Calu3 (cell line): ENCODE measurements at regions not wholly inside any gene's neighbourhood (a gene's known extent, or its start where the extent isn't known, plus 50 kb on each side); places are given as distances from the start of the nearest gene placed in this dataset.

Experiments
- BruUV-seq: library from RNA; stranded (reverse); fragments of 400-500 nt; replicated peaks from 2 replicates; lab custom pipeline; 2021; lab: Mats Ljungman, UMichigan
- CTCF ChIA-PET: fragments of 300-600 bp; sonication (Branson Sonifier 250); formaldehyde crosslinking; loops from one replicate; lab custom pipeline; 2022; ENCODE audit warnings: antibody characterized with exemption; lab: Charles Lee
- DNase-seq: peaks from one replicate; pipeline ENCODE4 v3.0.0; 2022
- H3K27ac Mint-ChIP-seq: one replicate; pipeline ENCODE4 v1.8.0; 2022; ENCODE audit warnings: mixed read lengths; ENCODE audit not compliant: unreplicated experiment
- H3K27me3 Mint-ChIP-seq: one replicate; pipeline ENCODE4 v1.8.0; 2022; ENCODE audit warnings: mixed read lengths; ENCODE audit not compliant: unreplicated experiment
- H3K36me3 Mint-ChIP-seq: one replicate; pipeline ENCODE4 v1.8.0; 2022; ENCODE audit warnings: mild to moderate bottlenecking, moderate library complexity, mixed read lengths; ENCODE audit not compliant: insufficient read depth, unreplicated experiment
- H3K4me1 Mint-ChIP-seq: one replicate; pipeline ENCODE4 v1.8.0; 2022; ENCODE audit warnings: mild to moderate bottlenecking, low read depth, mixed read lengths; ENCODE audit not compliant: unreplicated experiment
- H3K4me3 Mint-ChIP-seq: one replicate; pipeline ENCODE4 v1.8.0; 2022; ENCODE audit warnings: mild to moderate bottlenecking, low read depth, moderate library complexity, mixed read lengths; ENCODE audit not compliant: unreplicated experiment
- H3K9me3 Mint-ChIP-seq: one replicate; pipeline ENCODE4 v1.8.0; 2022; ENCODE audit warnings: low read depth, mixed read lengths; ENCODE audit not compliant: unreplicated experiment
- CTCF ChIP-seq: fragments of 200-600 bp; IDR thresholded peaks from one replicate; pipeline ENCODE4 v1.8.0; 2022; ENCODE audit warnings: antibody characterized with exemption; ENCODE audit not compliant: unreplicated experiment
- intact Hi-C: fragments of 100-400 bp; cut with micrococcal nuclease; formaldehyde crosslinking; loops from one replicate; pipeline ENCODE4 v1.10.0; 2022; ENCODE audit not compliant: unreplicated experiment

- intact Hi-C loops, result no loop called here
- no peak for DNase-seq
- Mint-ChIP-seq H3K27me3 (peaks cover 14% of the 10 kb centered on the region), H3K36me3 (peaks cover 6% of the 10 kb centered on the region), H3K9me3 (no peaks in the 10 kb centered on the region), H3K27ac (no peak overlapping the region), H3K4me1 (peaks cover 8% of the 10 kb centered on the region), H3K4me3 (no peak overlapping the region)
- CTCF ChIA-PET, result interaction anchor here (0.8 kb wide), 1 partner anchor 12 kb away, joined by 3 read pairs; no protein-coding TSS in a partner anchor
- TF ChIP-seq CTCF, result no peak
- BruUV-seq, result no TSS peak
Measured at GRCh38 chr9:129241725-129242124, 63.7 kb upstream of the IER5L start.

- intact Hi-C loops, result no loop called here
- CTCF ChIA-PET, result interaction anchor here (0.6 kb wide), 1 partner anchor 21 kb away, joined by 4 read pairs; no protein-coding TSS in a partner anchor
- no peak overlapping the region for H3K27ac Mint-ChIP-seq
- DNase-seq, result no peak
- peaks cover 8% of the 10 kb centered on the region for H3K4me1 Mint-ChIP-seq
- H3K27me3 Mint-ChIP-seq, result peaks cover 14% of the 10 kb centered on the region
- peaks cover 6% of the 10 kb centered on the region for H3K36me3 Mint-ChIP-seq
- no peaks in the 10 kb centered on the region for H3K9me3 Mint-ChIP-seq
- H3K4me3 Mint-ChIP-seq, result no peak overlapping the region
- no peak for TF ChIP-seq CTCF
- BruUV-seq, result no TSS peak
Measured at GRCh38 chr9:129240581-129241211, 62.6 kb upstream of the IER5L start.

- no peak for TF ChIP-seq CTCF
- Mint-ChIP-seq H3K27me3 (peaks cover 14% of the 10 kb centered on the region), H3K27ac (no peak overlapping the region), H3K4me1 (peaks cover 8% of the 10 kb centered on the region), H3K36me3 (peaks cover 6% of the 10 kb centered on the region), H3K4me3 (no peak overlapping the region), H3K9me3 (no peaks in the 10 kb centered on the region)
- intact Hi-C loops, result no loop called here
- CTCF ChIA-PET, result no interaction called here
- BruUV-seq, result no TSS peak
- DNase-seq, result no peak
Measured at GRCh38 chr9:129239946-129240490, 62.0 kb upstream of the IER5L start.

GRCh38 chr9:129237803-129238202 lies 59.7 kb upstream of the IER5L start:
- no peak for DNase-seq
- Mint-ChIP-seq H3K4me3 (no peak overlapping the region), H3K36me3 (peaks cover 6% of the 10 kb centered on the region), H3K27ac (no peak overlapping the region), H3K9me3 (peaks cover 5% of the 10 kb centered on the region), H3K27me3 (peaks cover 16% of the 10 kb centered on the region), H3K4me1 (peaks cover 8% of the 10 kb centered on the region)
- CTCF ChIA-PET, result no interaction called here
- intact Hi-C loops, result no loop called here
- no peak for TF ChIP-seq CTCF
- BruUV-seq, result no TSS peak
